GM12878 (cell line): ENCODE measurements at regions not wholly inside any gene's neighbourhood (a gene's known extent, or its start where the extent isn't known, plus 50 kb on each side); places are given as distances from the start of the nearest gene placed in this dataset.

ENCODE experiments used
- ATAC-seq: fragments of 200-7000 bp; cut with Tn5 transposase; 3 replicates; pipeline ENCODE4 v1.9.1; 2020; ENCODE audit warnings: mild to moderate bottlenecking, moderate library complexity
- BruUV-seq: library from RNA; stranded (reverse); fragments of 400-500 nt; replicated peaks from 2 replicates; lab custom pipeline; 2021; lab: Mats Ljungman, UMichigan
- CTCF ChIA-PET: fragments of 300-600 bp; sonication (Branson Sonifier 250); formaldehyde crosslinking; extraction: SDS; loops from one replicate; lab custom pipeline; 2021; ENCODE audit warnings: inconsistent platforms; lab: Yijun Ruan, JAX
- POLR2A ChIA-PET: fragments of 350-600 bp; formaldehyde crosslinking; extraction: SDS; loops from one replicate; lab custom pipeline; 2021; ENCODE audit warnings: inconsistent platforms; lab: Charles Lee
- RAD21 ChIA-PET: fragments of 300-600 bp; sonication (Branson Sonifier 250); formaldehyde crosslinking; loops from one replicate; lab custom pipeline; 2023; ENCODE audit warnings: antibody characterized with exemption; ENCODE audit not compliant: unreplicated experiment; lab: Charles Lee
- SMC1A ChIA-PET: fragments of 300-600 bp; sonication (Branson Sonifier 250); formaldehyde crosslinking; loops from one replicate; lab custom pipeline; 2023; ENCODE audit not compliant: unreplicated experiment, uncharacterized antibody; lab: Charles Lee
- DNase-seq: peaks from one replicate; pipeline ENCODE4 v3.0.0-alpha.2; 2011; ENCODE audit warnings: low read depth, low spot score
- FAIRE-seq: peaks from 3 replicates; lab custom pipeline; 2011; peaks lifted over from hg19 to GRCh38; lab: Jason Lieb, UNC
- H2AFZ ChIP-seq: 2 replicates; pipeline ENCODE4 v1.6.0; 2011; ENCODE audit warnings: low read depth, low read length, control low read depth; ENCODE audit not compliant: control insufficient read depth
- H3K27ac ChIP-seq: 2 replicates; pipeline ENCODE4 v1.5.1; 2011; ENCODE audit warnings: control low read depth; ENCODE audit not compliant: control insufficient read depth, insufficient read depth
- H3K27me3 ChIP-seq, 2 experiments: replicated peaks in 1 of 2; 2 replicates each; pipeline versions ENCODE4 v1.6.0 to v1.6.1; 2011; ENCODE audit warnings: low read length in 1 of 2; ENCODE audit not compliant: control insufficient read depth in 2 of 2, insufficient read depth in 2 of 2
- H3K36me3 ChIP-seq, 2 experiments: 2 replicates each; pipeline ENCODE4 v1.5.1; 2011; ENCODE audit warnings: low read length in 1 of 2; ENCODE audit not compliant: control insufficient read depth in 2 of 2, insufficient read depth in 2 of 2
- H3K4me1 ChIP-seq: 2 replicates; pipeline ENCODE4 v1.6.1; 2011; ENCODE audit warnings: mild to moderate bottlenecking, low read length, moderate library complexity, mixed read lengths; ENCODE audit not compliant: control insufficient read depth, insufficient read depth
- H3K4me2 ChIP-seq: 2 replicates; pipeline ENCODE4 v1.6.0; 2011; ENCODE audit warnings: control low read depth; ENCODE audit not compliant: control insufficient read depth, insufficient read depth
- H3K4me3 ChIP-seq: fragments of 200-600 bp; sonication (generic); 2 replicates; pipeline ENCODE4 v1.5.1; 2016
- H3K79me2 ChIP-seq: 2 replicates; pipeline ENCODE4 v1.6.0; 2011; ENCODE audit warnings: low read length; ENCODE audit not compliant: control insufficient read depth, insufficient read depth
- H3K9ac ChIP-seq: 2 replicates; pipeline ENCODE4 v1.8.0; 2011; ENCODE audit warnings: low read length, control low read depth, mixed read lengths; ENCODE audit not compliant: control insufficient read depth, insufficient read depth
- H3K9me3 ChIP-seq: replicated peaks from 3 replicates; pipeline ENCODE4 v1.5.1; 2011; ENCODE audit warnings: mild to moderate bottlenecking, low read length; ENCODE audit not compliant: control insufficient read depth, insufficient read depth
- H4K20me1 ChIP-seq: 2 replicates; pipeline ENCODE4 v1.6.0; 2011; ENCODE audit not compliant: control insufficient read depth, insufficient read depth
- ATF7 ChIP-seq: fragments of 450-650 bp; IDR thresholded peaks from 2 replicates; pipeline ENCODE4 v1.6.1; 2016; ENCODE audit warnings: low read depth, mild to moderate bottlenecking
- JUNB ChIP-seq: IDR thresholded peaks from 2 replicates; pipeline ENCODE4 v1.6.1; 2016; ENCODE audit warnings: antibody characterized with exemption, mild to moderate bottlenecking
- KDM1A ChIP-seq: fragments of 200-600 bp; sonication (generic); IDR thresholded peaks from 2 replicates; pipeline ENCODE4 v1.6.1; 2016; ENCODE audit warnings: borderline replicate concordance
- MYB ChIP-seq: fragments of 150-350 bp; IDR thresholded peaks from 2 replicates; pipeline ENCODE4 v1.6.1; 2014; ENCODE audit warnings: mild to moderate bottlenecking, low read depth, low read length, borderline replicate concordance
- NBN ChIP-seq: fragments of 450-650 bp; IDR thresholded peaks from 2 replicates; pipeline ENCODE4 v1.6.1; 2016
- NFXL1 ChIP-seq: fragments of 450-650 bp; IDR thresholded peaks from 2 replicates; pipeline ENCODE4 v1.6.1; 2017; ENCODE audit warnings: antibody characterized with exemption, mild to moderate bottlenecking, borderline replicate concordance
- POLR2AphosphoS5 ChIP-seq: IDR thresholded peaks from 2 replicates; pipeline ENCODE4 v1.6.1; 2011; ENCODE audit warnings: mild to moderate bottlenecking, low read length, inconsistent platforms
- RAD51 ChIP-seq: fragments of 450-650 bp; IDR thresholded peaks from 2 replicates; pipeline ENCODE4 v1.6.1; 2016; ENCODE audit warnings: moderate library complexity, mild to moderate bottlenecking, inconsistent platforms
- SMC3 ChIP-seq: IDR thresholded peaks from 2 replicates; pipeline ENCODE4 v1.6.1; 2011; ENCODE audit warnings: low read length, improper control_type of control experiment, borderline replicate concordance
- SP1 ChIP-seq: IDR thresholded peaks from one replicate; pipeline ENCODE4 v1.6.1; 2011; ENCODE audit warnings: low read depth, low read length
- SPI1 ChIP-seq: IDR thresholded peaks from 2 replicates; pipeline ENCODE4 v1.6.1; 2011; ENCODE audit warnings: low read depth, mild to moderate bottlenecking, low read length, moderate library complexity, borderline replicate concordance; ENCODE audit not compliant: insufficient read depth
- YBX1 ChIP-seq: fragments of 450-650 bp; IDR thresholded peaks from 2 replicates; pipeline ENCODE4 v1.6.1; 2016; ENCODE audit warnings: antibody characterized with exemption
- ZBED1 ChIP-seq: IDR thresholded peaks from 2 replicates; pipeline ENCODE4 v1.6.1; 2016; ENCODE audit warnings: borderline replicate concordance
- ZNF217 ChIP-seq: fragments of 450-650 bp; IDR thresholded peaks from 2 replicates; pipeline ENCODE4 v1.6.1; 2017; ENCODE audit warnings: antibody characterized with exemption, mild to moderate bottlenecking
- ZNF24 ChIP-seq: fragments of 450-650 bp; IDR thresholded peaks from 2 replicates; pipeline ENCODE4 v1.6.1; 2017; ENCODE audit warnings: antibody characterized with exemption, mild to moderate bottlenecking
- ZNF384 ChIP-seq: IDR thresholded peaks from 2 replicates; pipeline ENCODE4 v1.6.1; 2012; ENCODE audit warnings: low read depth, mild to moderate bottlenecking, low read length, improper control_type of control experiment, borderline replicate concordance
- ZNF622 ChIP-seq: fragments of 450-650 bp; IDR thresholded peaks from 2 replicates; pipeline ENCODE4 v1.6.1; 2017; ENCODE audit warnings: mild to moderate bottlenecking, inconsistent platforms
- WGBS: methylation state at CpG from one replicate; pipeline ENCODE4 v1.1.6; 2016; ENCODE audit warnings: low lambda C conversion rate; ENCODE audit not compliant: insufficient replicate concordance, insufficient coverage; ENCODE audit errors: missing lambda C conversion rate; 5-methylcytosine and 5-hydroxymethylcytosine counted together
- in situ Hi-C: fragments of 300-500 bp; cut with MboI; formaldehyde crosslinking; loops from 9 replicates; pipeline ENCODE4 v1.14.3; 2018; ENCODE audit warnings: mixed read lengths
- intact Hi-C: fragments of 100-400 bp; cut with micrococcal nuclease; formaldehyde crosslinking; loops from one replicate; pipeline ENCODE4 v1.14.2; 2022; ENCODE audit not compliant: unreplicated experiment
- TF ChIP-seq, protein P1 (sequence below): IDR thresholded peaks from 2 replicates; pipeline ENCODE4 v1.6.1; 2011; ENCODE audit warnings: borderline replicate concordance, low read depth, mild to moderate bottlenecking, moderate library complexity, mixed read lengths, low read length; ENCODE audit not compliant: insufficient read depth; ENCODE audit errors: extremely low read length
- TF ChIP-seq, protein P2 (sequence below): fragments of 450-650 bp; IDR thresholded peaks from 2 replicates; pipeline ENCODE4 v1.6.1; 2014; ENCODE audit warnings: mild to moderate bottlenecking
- TF ChIP-seq, protein P3 (sequence below): fragments of 450-650 bp; formaldehyde crosslinking; IDR thresholded peaks from 2 replicates; pipeline ENCODE4 v1.4.0; 2022; ENCODE audit warnings: mild to moderate bottlenecking, moderate library complexity

DNA sequence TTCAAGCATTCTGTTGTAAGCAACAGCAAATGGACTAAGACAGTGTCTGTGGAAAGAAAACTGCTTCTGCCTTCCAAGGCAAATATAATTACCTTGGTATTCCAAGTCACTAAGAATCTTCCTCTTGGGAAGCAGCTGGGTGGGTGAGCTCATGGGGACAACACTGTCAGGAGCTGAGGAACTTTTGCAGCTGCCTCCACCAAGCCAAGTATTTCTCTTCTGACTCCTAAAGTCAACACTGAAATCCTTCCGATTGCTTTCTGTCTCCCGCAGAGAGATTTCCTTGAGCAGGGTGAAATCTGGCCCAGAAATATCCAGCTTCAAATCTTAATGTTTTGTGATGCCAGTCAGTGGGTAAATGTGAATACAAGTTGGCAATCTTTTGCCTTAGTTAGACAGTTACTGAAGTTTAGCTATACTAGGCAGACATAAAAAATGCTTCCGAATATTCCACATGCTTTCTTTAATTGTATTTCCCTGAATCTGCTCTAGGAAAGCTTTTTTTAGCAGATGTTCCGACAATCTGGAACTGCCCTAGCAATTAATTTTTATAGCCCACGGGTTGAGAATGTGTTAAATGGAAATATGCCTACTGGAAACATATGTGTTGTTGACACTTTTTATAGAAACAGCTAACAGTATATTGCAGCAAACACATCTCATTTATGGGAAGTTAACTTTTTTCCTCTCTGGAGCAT, 369.9 kb upstream of the DAB2 start:
- Histone ChIP-seq H3K27me3 (no peaks in the 10 kb centered on the region), H3K79me2 (no peaks in the 10 kb centered on the region), H2AFZ (no peak overlapping the region), H3K9me3 (no peaks in the 10 kb centered on the region), H3K36me3 (no peaks in the 10 kb centered on the region), H4K20me1 (no peaks in the 10 kb centered on the region), H3K4me2 (no peak overlapping the region), H3K4me1 (no peaks in the 10 kb centered on the region), H3K27ac (no peak overlapping the region), H3K4me3 (no peak overlapping the region), H3K9ac (no peak overlapping the region)
- FAIRE-seq (no peak), ATAC-seq (no peak), DNase-seq (no peak)
- WGBS, result 54% methylated on average over 5 of the region's 5 CpGs
- SMC1A ChIA-PET, result no interaction called here
- BruUV-seq, result no TSS peak
- RAD21 ChIA-PET, result no interaction called here
- POLR2A ChIA-PET, result no interaction called here
- CTCF ChIA-PET, result interaction anchor here (1.2 kb wide), 1 partner anchor 11 kb away, joined by 4 read pairs; no protein-coding TSS in a partner anchor
- intact Hi-C loops, result no loop called here
- TF ChIP-seq SPI1 (no peak), RAD51 (no peak), ZNF24 (no peak), ZBED1 (no peak), SMC3 (no peak), NBN (no peak), YBX1 (no peak), ZNF622 (no peak), MYB (no peak), KDM1A (no peak), SP1 (no peak), ZNF384 (no peak), NFXL1 (no peak), POLR2AphosphoS5 (no peak), ZNF217 (no peak), JUNB (no peak), ATF7 (no peak)
- TF ChIP-seq, protein P1, sequence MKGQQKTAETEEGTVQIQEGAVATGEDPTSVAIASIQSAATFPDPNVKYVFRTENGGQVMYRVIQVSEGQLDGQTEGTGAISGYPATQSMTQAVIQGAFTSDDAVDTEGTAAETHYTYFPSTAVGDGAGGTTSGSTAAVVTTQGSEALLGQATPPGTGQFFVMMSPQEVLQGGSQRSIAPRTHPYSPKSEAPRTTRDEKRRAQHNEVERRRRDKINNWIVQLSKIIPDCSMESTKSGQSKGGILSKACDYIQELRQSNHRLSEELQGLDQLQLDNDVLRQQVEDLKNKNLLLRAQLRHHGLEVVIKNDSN, result no peak
- TF ChIP-seq, protein P2, sequence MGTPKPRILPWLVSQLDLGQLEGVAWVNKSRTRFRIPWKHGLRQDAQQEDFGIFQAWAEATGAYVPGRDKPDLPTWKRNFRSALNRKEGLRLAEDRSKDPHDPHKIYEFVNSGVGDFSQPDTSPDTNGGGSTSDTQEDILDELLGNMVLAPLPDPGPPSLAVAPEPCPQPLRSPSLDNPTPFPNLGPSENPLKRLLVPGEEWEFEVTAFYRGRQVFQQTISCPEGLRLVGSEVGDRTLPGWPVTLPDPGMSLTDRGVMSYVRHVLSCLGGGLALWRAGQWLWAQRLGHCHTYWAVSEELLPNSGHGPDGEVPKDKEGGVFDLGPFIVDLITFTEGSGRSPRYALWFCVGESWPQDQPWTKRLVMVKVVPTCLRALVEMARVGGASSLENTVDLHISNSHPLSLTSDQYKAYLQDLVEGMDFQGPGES, result no peak
- TF ChIP-seq, protein P3, sequence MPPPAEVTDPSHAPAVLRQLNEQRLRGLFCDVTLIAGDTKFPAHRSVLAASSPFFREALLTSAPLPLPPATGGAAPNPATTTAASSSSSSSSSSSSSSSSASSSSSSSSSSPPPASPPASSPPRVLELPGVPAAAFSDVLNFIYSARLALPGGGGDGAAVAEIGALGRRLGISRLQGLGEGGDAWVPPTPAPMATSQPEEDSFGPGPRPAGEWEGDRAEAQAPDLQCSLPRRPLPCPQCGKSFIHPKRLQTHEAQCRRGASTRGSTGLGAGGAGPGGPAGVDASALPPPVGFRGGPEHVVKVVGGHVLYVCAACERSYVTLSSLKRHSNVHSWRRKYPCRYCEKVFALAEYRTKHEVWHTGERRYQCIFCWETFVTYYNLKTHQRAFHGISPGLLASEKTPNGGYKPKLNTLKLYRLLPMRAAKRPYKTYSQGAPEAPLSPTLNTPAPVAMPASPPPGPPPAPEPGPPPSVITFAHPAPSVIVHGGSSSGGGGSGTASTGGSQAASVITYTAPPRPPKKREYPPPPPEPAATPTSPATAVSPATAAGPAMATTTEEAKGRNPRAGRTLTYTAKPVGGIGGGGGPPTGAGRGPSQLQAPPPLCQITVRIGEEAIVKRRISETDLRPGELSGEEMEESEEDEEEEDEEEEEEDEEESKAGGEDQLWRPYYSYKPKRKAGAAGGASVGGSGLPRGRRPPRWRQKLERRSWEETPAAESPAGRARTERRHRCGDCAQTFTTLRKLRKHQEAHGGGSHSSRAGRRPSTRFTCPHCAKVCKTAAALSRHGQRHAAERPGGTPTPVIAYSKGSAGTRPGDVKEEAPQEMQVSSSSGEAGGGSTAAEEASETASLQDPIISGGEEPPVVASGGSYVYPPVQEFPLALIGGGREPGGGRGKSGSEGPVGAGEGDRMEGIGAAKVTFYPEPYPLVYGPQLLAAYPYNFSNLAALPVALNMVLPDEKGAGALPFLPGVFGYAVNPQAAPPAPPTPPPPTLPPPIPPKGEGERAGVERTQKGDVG (CRISPR knock-in tag), result no peak
- in situ Hi-C loops, result no loop called here
